CD4-positive, alpha-beta T cell treated with Interleukin-6 for 4 hours (primary cell): ENCODE measurements at regions not wholly inside any gene's neighbourhood (a gene's known extent, or its start where the extent isn't known, plus 50 kb on each side); places are given as distances from the start of the nearest gene placed in this dataset.
"Not testable (repeated sequence)": the region's sequence is repeated elsewhere in the genome, so short reads cannot be mapped to it uniquely, and the experiment has no call there.

ENCODE experiments used
- DNase-seq: peaks from one replicate; pipeline ENCODE4 v3.0.0-alpha.2; 2020; ENCODE audit warnings: mixed read lengths

GRCh38 chr6:115219645-115220044, 841.0 kb downstream of the FRK start:
- DNase-seq = no peak

- DNase-seq = no peak
Observed at GRCh38 chr6:115216835-115217234, 843.9 kb downstream of the FRK start.

- DNase-seq = no peak
Observed at GRCh38 chr6:115214283-115214682, 846.4 kb downstream of the FRK start.

GRCh38 chr6:115203381-115203780, 857.3 kb downstream of the FRK start:
- no peak for DNase-seq

GRCh38 chr6:115194981-115195638, 852.3 kb upstream of the HS3ST5 start:
- DNase-seq = no peak

- DNase-seq = no peak
Observed at GRCh38 chr6:115191989-115192388, 849.2 kb upstream of the HS3ST5 start.

GRCh38 chr6:115190534-115190933, 847.7 kb upstream of the HS3ST5 start:
- DNase-seq = no peak

GRCh38 chr6:115175456-115175855, 832.6 kb upstream of the HS3ST5 start:
- DNase-seq = not testable (repeated sequence)

GRCh38 chr6:115165912-115166311, 823.1 kb upstream of the HS3ST5 start:
- not testable (repeated sequence) for DNase-seq

- DNase-seq = no peak
Observed at GRCh38 chr6:115159733-115160132, 816.9 kb upstream of the HS3ST5 start.

- no peak for DNase-seq
Observed at GRCh38 chr6:115137910-115138309, 795.1 kb upstream of the HS3ST5 start.

GRCh38 chr6:115133790-115134189, 791.0 kb upstream of the HS3ST5 start:
- DNase-seq = no peak

GRCh38 chr6:115131709-115132490, 789.1 kb upstream of the HS3ST5 start:
- DNase-seq = no peak

- DNase-seq = not testable (repeated sequence)
Observed at GRCh38 chr6:115121513-115121912, 778.7 kb upstream of the HS3ST5 start.

GRCh38 chr6:115120391-115120790, 777.6 kb upstream of the HS3ST5 start:
- DNase-seq = no peak

GRCh38 chr6:115091461-115091860, 748.6 kb upstream of the HS3ST5 start:
- DNase-seq = no peak

- no peak for DNase-seq
Observed at GRCh38 chr6:115078555-115078954, 735.7 kb upstream of the HS3ST5 start.

- DNase-seq = no peak
Observed at GRCh38 chr6:115071962-115072361, 729.1 kb upstream of the HS3ST5 start.

GRCh38 chr6:115067690-115068447, 725.0 kb upstream of the HS3ST5 start:
- no peak for DNase-seq

GRCh38 chr6:115064680-115065079, 721.9 kb upstream of the HS3ST5 start:
- no peak for DNase-seq

- no peak for DNase-seq
Observed at GRCh38 chr6:115060581-115060980, 717.8 kb upstream of the HS3ST5 start.

- no peak for DNase-seq
Observed at GRCh38 chr6:115058414-115059211, 715.8 kb upstream of the HS3ST5 start.

- no peak for DNase-seq
Observed at GRCh38 chr6:115055579-115055978, 712.8 kb upstream of the HS3ST5 start.
